Astrocyte (in vitro differentiated cells and primary cell): ENCODE measurements at regions not wholly inside any gene's neighbourhood (a gene's known extent, or its start where the extent isn't known, plus 50 kb on each side); places are given as distances from the start of the nearest gene placed in this dataset.
"Not testable (repeated sequence)": the region's sequence is repeated elsewhere in the genome, so short reads cannot be mapped to it uniquely, and the experiment has no call there.

Source experiments
- DNase-seq: peaks from one replicate; pipeline ENCODE4 v3.0.0-alpha.2; 2010; ENCODE audit warnings: low read depth
- FAIRE-seq: peaks from 2 replicates; lab custom pipeline; 2011; peaks lifted over from hg19 to GRCh38; lab: Jason Lieb, UNC
- H2AFZ ChIP-seq: 2 replicates; pipeline ENCODE4 v1.6.0; 2012; ENCODE audit warnings: low read depth, low read length, inconsistent platforms
- H3K27ac ChIP-seq: 2 replicates; pipeline ENCODE4 v1.5.1; 2011; ENCODE audit warnings: low read depth, low read length, inconsistent platforms
- H3K27me3 ChIP-seq: 2 replicates; pipeline ENCODE4 v1.6.0; 2011; ENCODE audit warnings: low read length, inconsistent platforms; ENCODE audit not compliant: insufficient read depth
- H3K36me3 ChIP-seq: 2 replicates; pipeline ENCODE4 v1.5.1; 2011; ENCODE audit warnings: low read length, inconsistent platforms; ENCODE audit not compliant: insufficient read depth
- H3K4me1 ChIP-seq: 2 replicates; pipeline ENCODE4 v1.5.1; 2011; ENCODE audit warnings: low read length, inconsistent platforms; ENCODE audit not compliant: insufficient read depth
- H3K4me2 ChIP-seq: 2 replicates; pipeline ENCODE4 v1.6.0; 2012; ENCODE audit warnings: low read length, inconsistent platforms
- H3K4me3 ChIP-seq: 2 replicates; pipeline ENCODE4 v1.5.1; 2011; ENCODE audit warnings: low read depth, mild to moderate bottlenecking, low read length, inconsistent platforms; ENCODE audit not compliant: insufficient read depth
- H3K79me2 ChIP-seq: 2 replicates; pipeline ENCODE4 v1.6.0; 2012; ENCODE audit warnings: mild to moderate bottlenecking, low read length, inconsistent platforms; ENCODE audit not compliant: insufficient read depth
- H3K9ac ChIP-seq: 2 replicates; pipeline ENCODE4 v1.6.0; 2012; ENCODE audit warnings: mild to moderate bottlenecking, low read length, inconsistent platforms
- H3K9me3 ChIP-seq: 2 replicates; pipeline ENCODE4 v1.5.1; 2012; ENCODE audit warnings: low read depth, mild to moderate bottlenecking, low read length, inconsistent platforms; ENCODE audit not compliant: insufficient read depth
- H4K20me1 ChIP-seq: 2 replicates; pipeline ENCODE4 v1.6.0; 2012; ENCODE audit warnings: low read length, inconsistent platforms; ENCODE audit not compliant: insufficient read depth
- H3K27ac Mint-ChIP-seq: one replicate; pipeline ENCODE4 v1.8.0; 2021; ENCODE audit warnings: mild to moderate bottlenecking, mixed read lengths; ENCODE audit not compliant: unreplicated experiment
- H3K27me3 Mint-ChIP-seq: one replicate; pipeline ENCODE4 v1.8.0; 2021; ENCODE audit warnings: low read depth, mixed read lengths; ENCODE audit not compliant: unreplicated experiment
- H3K36me3 Mint-ChIP-seq: one replicate; pipeline ENCODE4 v1.8.0; 2021; ENCODE audit warnings: low read depth, mixed read lengths; ENCODE audit not compliant: unreplicated experiment
- H3K4me1 Mint-ChIP-seq: one replicate; pipeline ENCODE4 v1.8.0; 2021; ENCODE audit warnings: low read depth, mixed read lengths; ENCODE audit not compliant: unreplicated experiment
- H3K4me3 Mint-ChIP-seq: one replicate; pipeline ENCODE4 v1.8.0; 2021; ENCODE audit warnings: mild to moderate bottlenecking, moderate library complexity, mixed read lengths; ENCODE audit not compliant: unreplicated experiment
- H3K9me3 Mint-ChIP-seq: one replicate; pipeline ENCODE4 v1.8.0; 2021; ENCODE audit warnings: mild to moderate bottlenecking, mixed read lengths; ENCODE audit not compliant: unreplicated experiment
- CTCF ChIP-seq: IDR thresholded peaks from 2 replicates; pipeline ENCODE4 v1.5.1; 2011; ENCODE audit warnings: low read depth, mild to moderate bottlenecking, inconsistent platforms, low read length, moderate library complexity; ENCODE audit not compliant: insufficient read depth
- EZH2 ChIP-seq: IDR thresholded peaks from 2 replicates; pipeline ENCODE4 v1.6.1; 2012; ENCODE audit warnings: mild to moderate bottlenecking, low read length, inconsistent platforms; ENCODE audit not compliant: insufficient read depth

GRCh38 chr3:150230037-150230436 lies 178.1 kb upstream of the TSC22D2 start:
- no peak for DNase-seq
- TF ChIP-seq EZH2 (no peak), CTCF (no peak)
- peaks cover 17% of the 10 kb centered on the region for H3K4me1 Mint-ChIP-seq
- no peak overlapping the region for H3K4me3 Mint-ChIP-seq
- no peaks in the 10 kb centered on the region for H3K79me2 ChIP-seq
- no peaks in the 10 kb centered on the region for H3K36me3 ChIP-seq
- no peaks in the 10 kb centered on the region for H3K27me3 ChIP-seq
- H3K9ac ChIP-seq: no peak overlapping the region
- H3K4me2 ChIP-seq: no peak overlapping the region
- no peaks in the 10 kb centered on the region for H4K20me1 ChIP-seq
- no peak overlapping the region for H3K4me3 ChIP-seq
- H3K27ac ChIP-seq: no peak overlapping the region
- H2AFZ ChIP-seq: no peak overlapping the region
- H3K9me3 Mint-ChIP-seq: no peaks in the 10 kb centered on the region
- H3K4me1 ChIP-seq: peaks cover 14% of the 10 kb centered on the region
- no peak for FAIRE-seq
- H3K9me3 ChIP-seq: no peaks in the 10 kb centered on the region
- no peak overlapping the region for H3K27ac Mint-ChIP-seq
- no peaks in the 10 kb centered on the region for H3K36me3 Mint-ChIP-seq
- H3K27me3 Mint-ChIP-seq: no peaks in the 10 kb centered on the region

DNA sequence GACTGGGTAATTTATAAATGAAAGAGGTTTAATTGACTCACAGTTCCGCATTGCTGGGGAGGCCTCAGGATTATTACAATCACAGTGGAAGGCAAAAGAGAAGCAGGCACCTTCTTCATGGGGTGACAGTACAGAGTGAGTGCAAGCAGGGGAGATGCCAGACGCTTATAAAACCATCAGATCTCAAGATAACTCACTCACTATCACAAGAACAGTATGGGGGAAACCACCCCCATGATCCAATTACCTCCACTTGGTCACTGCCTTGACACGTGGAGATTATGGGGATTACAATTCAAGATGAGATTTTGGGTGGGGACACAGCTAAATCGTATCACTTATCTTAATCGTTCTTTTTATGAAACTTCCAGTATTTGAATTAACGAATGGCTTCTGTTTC lies 179.5 kb upstream of the TSC22D2 start:
- not testable (repeated sequence) for H3K4me3 ChIP-seq, FAIRE-seq, H3K36me3 Mint-ChIP-seq, H3K9ac ChIP-seq, H2AFZ ChIP-seq, H3K4me3 Mint-ChIP-seq, H3K9me3 Mint-ChIP-seq, H3K9me3 ChIP-seq, H3K27me3 Mint-ChIP-seq, H3K4me2 ChIP-seq, H3K27ac ChIP-seq, DNase-seq, H3K27me3 ChIP-seq, H4K20me1 ChIP-seq, H3K36me3 ChIP-seq, H3K27ac Mint-ChIP-seq, H3K79me2 ChIP-seq
- peaks cover 13% of the 10 kb centered on the region for H3K4me1 ChIP-seq
- H3K4me1 Mint-ChIP-seq: peaks cover 15% of the 10 kb centered on the region

DNA sequence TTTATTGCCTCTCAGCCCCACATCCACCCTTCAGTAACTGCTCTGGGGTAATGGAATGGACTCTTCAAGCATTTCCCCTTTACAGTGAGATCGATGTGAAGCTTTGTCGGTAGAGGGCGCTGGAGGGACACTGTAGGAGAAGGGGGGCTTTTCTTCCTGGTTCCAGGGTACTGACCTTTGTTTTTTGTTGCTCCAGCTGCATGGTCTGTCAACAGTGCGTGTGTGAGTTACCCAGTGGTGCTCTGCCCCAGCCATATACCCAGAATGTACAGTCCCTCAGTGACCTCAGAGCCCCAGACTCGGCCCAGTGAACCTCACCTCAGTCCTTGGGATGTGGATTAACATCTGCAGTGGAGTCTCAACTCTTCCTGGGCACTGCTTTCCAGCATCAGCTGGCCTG lies 180.3 kb upstream of the TSC22D2 start:
- Mint-ChIP-seq H3K27ac (no peak overlapping the region), H3K27me3 (peaks cover 3% of the 10 kb centered on the region), H3K36me3 (no peaks in the 10 kb centered on the region), H3K4me3 (peak overlapping the region; percentile 11), H3K4me1 (peaks cover 7% of the 10 kb centered on the region), H3K9me3 (no peaks in the 10 kb centered on the region)
- H3K9me3 ChIP-seq: no peaks in the 10 kb centered on the region
- no peak overlapping the region for H3K9ac ChIP-seq
- no peak overlapping the region for H3K4me2 ChIP-seq
- peak; percentile 55 for FAIRE-seq
- no peak for TF ChIP-seq EZH2
- peak; percentile 74 for TF ChIP-seq CTCF
- H3K27me3 ChIP-seq: no peaks in the 10 kb centered on the region
- no peaks in the 10 kb centered on the region for H4K20me1 ChIP-seq
- no peak overlapping the region for H3K27ac ChIP-seq
- peaks cover 5% of the 10 kb centered on the region for H3K4me1 ChIP-seq
- DNase-seq: no peak
- H3K4me3 ChIP-seq: no peak overlapping the region
- H3K79me2 ChIP-seq: no peaks in the 10 kb centered on the region
- no peak overlapping the region for H2AFZ ChIP-seq
- H3K36me3 ChIP-seq: no peaks in the 10 kb centered on the region
